ENCODE measurements at regions not wholly inside any gene's neighbourhood (a gene's known extent, or its start where the extent isn't known, plus 50 kb on each side); places are given as distances from the start of the nearest gene placed in this dataset.

GRCh38 chr7:83819911-83820310, 171.0 kb upstream of the SEMA3E start:
- TF ChIP-seq REST (IDR thresholded peaks at IDR 0.05; ENCODE audit: low read depth) = no peak
- no peak for TF ChIP-seq MAX (IDR thresholded peaks at IDR 0.05)
- no peak for TF ChIP-seq CREB1 (IDR thresholded peaks at IDR 0.05; ENCODE audit: low read depth)
- no peak for TF ChIP-seq USF1 (IDR thresholded peaks at IDR 0.05)
- no peak for TF ChIP-seq YY1 (IDR thresholded peaks at IDR 0.05; ENCODE audit: low read depth)
- no peak for TF ChIP-seq RAD21 (IDR thresholded peaks at IDR 0.05; ENCODE audit: low read depth)
- TF ChIP-seq ZBTB7A (IDR thresholded peaks at IDR 0.05; ENCODE audit: low read depth) = no peak
- TF ChIP-seq NFIC (IDR thresholded peaks at IDR 0.05) = no peak
- TF ChIP-seq CEBPB (IDR thresholded peaks at IDR 0.05) = no peak
- TF ChIP-seq TAF1 (IDR thresholded peaks at IDR 0.05; ENCODE audit: low read depth) = no peak
- TF ChIP-seq FOXM1 (IDR thresholded peaks at IDR 0.05; ENCODE audit: borderline replicate concordance, low read depth) = no peak
- no peak for TF ChIP-seq EP300 (IDR thresholded peaks at IDR 0.05; ENCODE audit: borderline replicate concordance)
- no peak for TF ChIP-seq TCF12 (IDR thresholded peaks at IDR 0.05; ENCODE audit: low read depth)
- TF ChIP-seq EGR1 (IDR thresholded peaks at IDR 0.05) = no peak
- TF ChIP-seq TEAD4 (IDR thresholded peaks at IDR 0.05) = no peak

GRCh38 chr7:83814480-83814879, 165.5 kb upstream of the SEMA3E start:
- TF ChIP-seq ZBTB7A (IDR thresholded peaks at IDR 0.05; ENCODE audit: low read depth) (no peak), NFIC (IDR thresholded peaks at IDR 0.05) (no peak), USF1 (IDR thresholded peaks at IDR 0.05) (no peak), EGR1 (IDR thresholded peaks at IDR 0.05) (no peak), TEAD4 (IDR thresholded peaks at IDR 0.05) (no peak), TCF12 (IDR thresholded peaks at IDR 0.05; ENCODE audit: low read depth) (no peak)

GRCh38 chr7:83808982-83809381, 160.0 kb upstream of the SEMA3E start:
- TF ChIP-seq NFIC (IDR thresholded peaks at IDR 0.05) (no peak), REST (IDR thresholded peaks at IDR 0.05; ENCODE audit: low read depth) (no peak), TEAD4 (IDR thresholded peaks at IDR 0.05) (no peak), YY1 (IDR thresholded peaks at IDR 0.05; ENCODE audit: low read depth) (no peak), TCF12 (IDR thresholded peaks at IDR 0.05; ENCODE audit: low read depth) (no peak), MAX (IDR thresholded peaks at IDR 0.05) (no peak)

- TF ChIP-seq NFIC (IDR thresholded peaks at IDR 0.05) = no peak
- TF ChIP-seq TAF1 (IDR thresholded peaks at IDR 0.05; ENCODE audit: low read depth) = no peak
- no peak for TF ChIP-seq TCF12 (IDR thresholded peaks at IDR 0.05; ENCODE audit: low read depth)
- no peak for TF ChIP-seq EP300 (IDR thresholded peaks at IDR 0.05; ENCODE audit: borderline replicate concordance)
- TF ChIP-seq FOXM1 (IDR thresholded peaks at IDR 0.05; ENCODE audit: borderline replicate concordance, low read depth) = no peak
- no peak for TF ChIP-seq ZBTB7A (IDR thresholded peaks at IDR 0.05; ENCODE audit: low read depth)
- no peak for TF ChIP-seq EGR1 (IDR thresholded peaks at IDR 0.05)
- TF ChIP-seq RAD21 (IDR thresholded peaks at IDR 0.05; ENCODE audit: low read depth) = no peak
- TF ChIP-seq TEAD4 (IDR thresholded peaks at IDR 0.05) = no peak
- TF ChIP-seq REST (IDR thresholded peaks at IDR 0.05; ENCODE audit: low read depth) = no peak
- TF ChIP-seq YY1 (IDR thresholded peaks at IDR 0.05; ENCODE audit: low read depth) = no peak
Measured at GRCh38 chr7:83807774-83808173, 158.8 kb upstream of the SEMA3E start.

- no peak for TF ChIP-seq TEAD4 (IDR thresholded peaks at IDR 0.05)
- TF ChIP-seq YY1 (IDR thresholded peaks at IDR 0.05; ENCODE audit: low read depth) = no peak
- TF ChIP-seq CEBPB (IDR thresholded peaks at IDR 0.05) = no peak
- no peak for TF ChIP-seq FOXM1 (IDR thresholded peaks at IDR 0.05; ENCODE audit: borderline replicate concordance, low read depth)
Measured at GRCh38 chr7:83806538-83806937, 157.6 kb upstream of the SEMA3E start.

All from Ishikawa (cell line).